ENCODE measurements at regions not wholly inside any gene's neighbourhood (a gene's known extent, or its start where the extent isn't known, plus 50 kb on each side); places are given as distances from the start of the nearest gene placed in this dataset.

GRCh38 chr19:21604951-21605476 is 99.6 kb downstream of the ZNF429 start:
- TF ChIP-seq, protein P1, sequence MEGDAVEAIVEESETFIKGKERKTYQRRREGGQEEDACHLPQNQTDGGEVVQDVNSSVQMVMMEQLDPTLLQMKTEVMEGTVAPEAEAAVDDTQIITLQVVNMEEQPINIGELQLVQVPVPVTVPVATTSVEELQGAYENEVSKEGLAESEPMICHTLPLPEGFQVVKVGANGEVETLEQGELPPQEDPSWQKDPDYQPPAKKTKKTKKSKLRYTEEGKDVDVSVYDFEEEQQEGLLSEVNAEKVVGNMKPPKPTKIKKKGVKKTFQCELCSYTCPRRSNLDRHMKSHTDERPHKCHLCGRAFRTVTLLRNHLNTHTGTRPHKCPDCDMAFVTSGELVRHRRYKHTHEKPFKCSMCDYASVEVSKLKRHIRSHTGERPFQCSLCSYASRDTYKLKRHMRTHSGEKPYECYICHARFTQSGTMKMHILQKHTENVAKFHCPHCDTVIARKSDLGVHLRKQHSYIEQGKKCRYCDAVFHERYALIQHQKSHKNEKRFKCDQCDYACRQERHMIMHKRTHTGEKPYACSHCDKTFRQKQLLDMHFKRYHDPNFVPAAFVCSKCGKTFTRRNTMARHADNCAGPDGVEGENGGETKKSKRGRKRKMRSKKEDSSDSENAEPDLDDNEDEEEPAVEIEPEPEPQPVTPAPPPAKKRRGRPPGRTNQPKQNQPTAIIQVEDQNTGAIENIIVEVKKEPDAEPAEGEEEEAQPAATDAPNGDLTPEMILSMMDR (IDR thresholded peaks at IDR 0.05): no peak
- peak in 1 of 2 donors; percentile 10 for TF ChIP-seq POLR2A (IDR thresholded peaks at IDR 0.05)

All from adrenal gland (tissue), 5 donors.